ENCODE measurements at regions not wholly inside any gene's neighbourhood (a gene's known extent, or its start where the extent isn't known, plus 50 kb on each side); places are given as distances from the start of the nearest gene placed in this dataset.

GRCh38 chr1:88530246-88530645, 153.8 kb upstream of the PKN2 start:
- no peak for TF ChIP-seq CTCF (IDR thresholded peaks at IDR 0.05)
- H3K4me3 ChIP-seq: no peak overlapping the region
- no peaks in the 10 kb centered on the region for H3K36me3 ChIP-seq
- no peak for ATAC-seq
- no peaks in the 10 kb centered on the region for H3K27me3 ChIP-seq (ENCODE audit: low read depth)
- no peaks in the 10 kb centered on the region for H3K9me3 ChIP-seq
- no peak overlapping the region for H3K27ac ChIP-seq
- no peaks in the 10 kb centered on the region for H3K4me1 ChIP-seq
- intact Hi-C loops (cut with DNase I): no loop called here
- DNase-seq: no peak

- Histone ChIP-seq H3K4me1 (no peaks in the 10 kb centered on the region), H3K27me3 (ENCODE audit: low read depth) (no peaks in the 10 kb centered on the region), H3K4me3 (no peak overlapping the region), H3K27ac (no peak overlapping the region), H3K9me3 (no peaks in the 10 kb centered on the region), H3K36me3 (no peaks in the 10 kb centered on the region)
- DNase-seq (no peak), ATAC-seq (no peak)
- TF ChIP-seq CTCF (IDR thresholded peaks at IDR 0.05): no peak
- intact Hi-C loops (cut with DNase I): no loop called here
Measured at GRCh38 chr1:88537787-88538186, 146.3 kb upstream of the PKN2 start.

GRCh38 chr1:88538222-88538899, 145.7 kb upstream of the PKN2 start:
- ATAC-seq: no peak
- intact Hi-C loops (cut with DNase I): no loop called here
- H3K36me3 ChIP-seq: no peaks in the 10 kb centered on the region
- H3K4me3 ChIP-seq: no peak overlapping the region
- TF ChIP-seq CTCF (IDR thresholded peaks at IDR 0.05): no peak
- no peaks in the 10 kb centered on the region for H3K9me3 ChIP-seq
- no peaks in the 10 kb centered on the region for H3K27me3 ChIP-seq (ENCODE audit: low read depth)
- H3K27ac ChIP-seq: no peak overlapping the region
- H3K4me1 ChIP-seq: no peaks in the 10 kb centered on the region
- DNase-seq: no peak

- intact Hi-C loops (cut with DNase I): no loop called here
- no peak for TF ChIP-seq CTCF (IDR thresholded peaks at IDR 0.05)
- H3K27me3 ChIP-seq (ENCODE audit: low read depth): no peaks in the 10 kb centered on the region
- DNase-seq: no peak
- no peak overlapping the region for H3K27ac ChIP-seq
- no peaks in the 10 kb centered on the region for H3K36me3 ChIP-seq
- no peak overlapping the region for H3K4me3 ChIP-seq
- no peak for ATAC-seq
- no peaks in the 10 kb centered on the region for H3K9me3 ChIP-seq
- H3K4me1 ChIP-seq: no peaks in the 10 kb centered on the region
Measured at GRCh38 chr1:88540255-88540654, 143.8 kb upstream of the PKN2 start.

GRCh38 chr1:88541596-88541995, 142.5 kb upstream of the PKN2 start:
- no peaks in the 10 kb centered on the region for H3K36me3 ChIP-seq

More at GRCh38 chr1:88541596-88541995, 142.5 kb upstream of the PKN2 start:
- H3K4me3 ChIP-seq: no peak overlapping the region
- H3K4me1 ChIP-seq: no peaks in the 10 kb centered on the region
- H3K9me3 ChIP-seq: no peaks in the 10 kb centered on the region
- intact Hi-C loops (cut with DNase I): no loop called here
- ATAC-seq (no peak), DNase-seq (no peak)
- TF ChIP-seq CTCF (IDR thresholded peaks at IDR 0.05): no peak
- H3K27ac ChIP-seq: no peak overlapping the region
- no peaks in the 10 kb centered on the region for H3K27me3 ChIP-seq (ENCODE audit: low read depth)
